HG03439 (cell line): ENCODE measurements at regions not wholly inside any gene's neighbourhood (a gene's known extent, or its start where the extent isn't known, plus 50 kb on each side); places are given as distances from the start of the nearest gene placed in this dataset.

Experiments
- ATAC-seq: cut with Tn5 transposase; IDR thresholded peaks from one replicate; pipeline ENCODE4 v1.9.1; 2021; ENCODE audit warnings: mild to moderate bottlenecking, moderate library complexity; ENCODE audit not compliant: unreplicated experiment

- ATAC-seq, result no peak
Measured at GRCh38 chr22:49282596-49282995, 545.1 kb downstream of the BRD1 start.

GRCh38 chr22:49281467-49282340 is 546.0 kb downstream of the BRD1 start:
- no peak for ATAC-seq

GRCh38 chr22:49278340-49278739 is 549.3 kb downstream of the BRD1 start:
- no peak for ATAC-seq

DNA sequence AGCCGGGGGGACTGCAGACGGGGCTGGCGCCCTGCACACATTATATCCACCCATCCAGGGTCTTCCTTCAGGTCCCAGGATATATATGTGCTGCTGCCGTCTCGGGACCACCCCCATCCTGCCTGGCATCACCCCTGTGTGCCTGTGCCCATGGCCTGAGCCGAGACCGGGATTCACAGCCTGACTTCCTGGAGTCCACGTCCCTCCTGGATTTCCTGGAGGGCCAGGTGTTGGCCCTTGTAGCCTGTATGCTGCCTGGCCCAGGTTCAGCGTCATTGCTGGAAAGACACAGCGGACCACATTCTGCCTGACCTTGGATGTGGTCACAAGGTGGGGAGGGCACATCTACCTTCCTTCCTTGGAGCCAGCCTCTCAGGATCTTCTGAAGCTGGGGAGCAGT is 551.1 kb downstream of the BRD1 start:
- ATAC-seq, result no peak

DNA sequence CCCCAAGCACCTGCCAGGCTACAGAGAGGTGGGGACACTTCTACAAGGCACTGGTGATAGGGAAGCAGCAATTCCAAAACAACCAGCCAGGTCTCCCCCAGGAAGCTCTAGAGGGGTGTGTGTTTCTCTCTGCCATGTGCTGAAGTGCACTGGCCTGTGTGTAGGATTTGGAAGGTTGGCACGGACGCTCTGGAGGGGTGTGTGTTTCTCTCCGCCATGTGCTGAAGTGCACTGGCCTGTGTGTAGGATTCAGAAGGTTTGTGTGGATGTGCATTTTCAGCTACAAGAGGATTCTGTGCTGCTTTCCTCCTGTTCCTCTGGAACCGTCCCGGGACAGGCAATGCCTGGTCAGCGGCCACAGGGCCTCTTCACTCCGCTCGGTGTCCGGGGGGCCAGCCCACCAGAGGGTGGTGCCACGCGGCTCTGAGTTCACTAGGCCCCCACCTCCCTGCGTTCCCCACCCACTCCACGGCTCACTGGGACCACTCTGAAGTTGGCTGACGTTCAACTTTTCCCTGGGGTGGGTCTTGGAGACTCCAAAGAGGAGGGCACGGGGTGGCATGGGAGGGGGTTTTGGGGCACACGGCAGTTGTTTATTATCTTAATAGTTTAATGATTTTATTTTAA is 552.8 kb downstream of the BRD1 start:
- no peak for ATAC-seq

GRCh38 chr22:49272546-49273125 is 555.0 kb downstream of the BRD1 start:
- no peak for ATAC-seq

DNA sequence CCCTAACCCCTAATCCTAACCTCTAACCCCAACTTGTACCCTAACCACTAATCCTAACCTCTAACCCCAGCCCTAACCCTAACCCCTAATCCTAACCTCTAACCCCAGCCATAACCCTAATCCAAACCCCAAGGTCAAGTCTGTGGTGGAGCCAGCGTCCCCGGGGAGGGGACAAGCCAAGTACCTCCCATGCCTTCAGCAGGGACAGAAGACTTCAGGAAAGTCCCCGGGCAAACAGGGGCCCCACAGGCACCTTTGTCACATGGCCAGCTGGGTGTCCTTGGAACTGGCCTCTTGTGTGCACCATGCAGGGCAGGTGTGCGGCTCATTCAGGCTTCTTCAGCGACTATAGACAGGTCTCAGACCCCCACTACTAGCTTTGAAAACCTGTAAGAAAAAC is 555.8 kb downstream of the BRD1 start:
- no peak for ATAC-seq

- ATAC-seq, result no peak
Measured at GRCh38 chr22:49271369-49271727, 556.3 kb downstream of the BRD1 start.

GRCh38 chr22:49270595-49271368 is 556.9 kb downstream of the BRD1 start:
- no peak for ATAC-seq

DNA sequence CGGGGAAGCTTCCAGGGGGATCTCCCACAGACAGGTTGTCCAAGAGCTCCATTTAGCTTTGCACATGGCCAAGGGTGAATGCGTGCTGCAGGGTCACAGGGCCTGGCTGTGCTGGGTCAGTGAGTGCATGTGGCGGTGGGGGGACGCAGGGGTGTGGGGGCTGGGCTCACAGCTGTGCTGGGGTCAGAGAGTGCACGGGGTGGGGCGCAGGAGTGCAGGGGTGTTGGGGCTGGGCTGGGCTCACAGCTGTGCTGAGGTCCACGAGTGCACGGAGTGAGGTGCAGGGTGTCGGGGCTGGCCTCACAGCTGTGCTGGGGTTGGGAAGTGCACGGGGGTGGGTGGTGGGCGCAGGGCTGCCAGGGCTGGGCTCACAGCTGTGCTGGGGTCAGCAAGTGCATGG is 557.7 kb downstream of the BRD1 start:
- no peak for ATAC-seq

- ATAC-seq, result no peak
Measured at GRCh38 chr22:49269371-49269770, 558.3 kb downstream of the BRD1 start.

- no peak for ATAC-seq
Measured at GRCh38 chr22:49268924-49269323, 558.7 kb downstream of the BRD1 start.

DNA sequence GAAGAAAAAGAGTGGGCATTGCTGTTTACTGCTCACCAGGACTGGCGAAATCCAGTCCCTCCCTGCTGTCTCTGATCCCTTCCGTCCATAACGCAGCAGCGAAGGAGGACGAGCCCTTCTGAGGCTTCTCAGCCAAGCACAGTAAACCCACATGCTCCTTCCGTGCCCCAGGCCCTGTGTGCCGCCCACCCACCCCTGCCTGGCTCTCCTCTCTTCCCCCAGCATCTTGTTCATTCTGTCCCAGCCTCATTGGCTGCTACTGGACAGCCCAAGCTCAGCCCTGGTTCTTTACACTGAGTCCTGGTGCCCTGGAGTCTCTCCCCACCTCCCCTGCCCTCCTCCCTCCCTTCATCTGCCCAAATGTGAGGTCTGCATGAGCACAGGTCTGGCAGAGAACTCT is 559.7 kb downstream of the BRD1 start:
- ATAC-seq, result no peak

DNA sequence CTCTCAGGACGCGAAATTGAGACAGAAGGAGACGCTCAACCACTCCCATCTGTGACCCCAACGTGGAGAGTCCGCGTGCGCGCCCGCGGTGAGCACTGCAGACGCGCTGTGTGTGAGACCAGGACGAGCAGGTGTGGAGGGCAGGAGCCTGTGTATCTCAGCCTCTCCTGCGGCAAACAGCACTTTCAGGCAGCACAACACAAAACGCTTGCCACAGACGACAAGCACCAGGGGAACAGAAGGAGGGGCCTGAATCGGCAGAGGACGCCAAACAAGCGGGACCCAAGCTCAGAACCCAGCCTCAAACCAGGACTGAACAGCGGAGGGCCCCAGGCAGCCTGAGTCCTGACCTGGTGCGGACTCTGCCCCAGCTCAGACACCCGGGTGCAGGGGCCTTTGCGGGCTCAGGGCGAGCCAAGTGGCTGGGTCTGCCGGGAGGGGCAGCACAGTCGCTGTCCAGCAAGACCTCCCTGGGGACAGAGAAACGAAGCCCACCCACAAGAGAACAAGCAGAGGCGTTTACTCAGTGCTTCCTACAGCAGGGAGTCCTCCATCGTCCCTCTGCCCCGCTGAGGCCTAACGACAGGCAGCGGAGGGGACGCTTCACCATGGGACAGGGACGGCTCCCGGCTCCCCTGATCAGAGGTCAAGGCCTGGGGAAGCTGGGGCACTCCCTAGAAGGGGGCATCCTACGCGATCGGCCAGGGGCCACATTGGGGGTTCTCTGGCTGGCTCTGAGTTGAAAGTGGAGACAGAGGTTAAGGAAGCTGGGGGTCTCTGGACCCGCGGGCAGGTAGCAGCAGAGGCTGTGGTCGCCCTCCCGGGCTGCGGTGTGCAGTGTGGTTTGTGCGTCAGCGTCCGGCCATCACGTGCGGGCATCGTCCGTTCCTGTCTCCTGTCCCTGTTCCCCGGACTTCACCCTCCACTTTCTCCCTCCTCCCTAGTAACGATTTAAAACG is 560.8 kb downstream of the BRD1 start:
- ATAC-seq, result no peak

- no peak for ATAC-seq
Measured at GRCh38 chr22:49264696-49265095, 563.0 kb downstream of the BRD1 start.

- ATAC-seq, result no peak
Measured at GRCh38 chr22:49263101-49263500, 564.6 kb downstream of the BRD1 start.

GRCh38 chr22:49262167-49262566 is 565.5 kb downstream of the BRD1 start:
- no peak for ATAC-seq

GRCh38 chr22:49261616-49262015 is 566.1 kb downstream of the BRD1 start:
- ATAC-seq, result no peak

DNA sequence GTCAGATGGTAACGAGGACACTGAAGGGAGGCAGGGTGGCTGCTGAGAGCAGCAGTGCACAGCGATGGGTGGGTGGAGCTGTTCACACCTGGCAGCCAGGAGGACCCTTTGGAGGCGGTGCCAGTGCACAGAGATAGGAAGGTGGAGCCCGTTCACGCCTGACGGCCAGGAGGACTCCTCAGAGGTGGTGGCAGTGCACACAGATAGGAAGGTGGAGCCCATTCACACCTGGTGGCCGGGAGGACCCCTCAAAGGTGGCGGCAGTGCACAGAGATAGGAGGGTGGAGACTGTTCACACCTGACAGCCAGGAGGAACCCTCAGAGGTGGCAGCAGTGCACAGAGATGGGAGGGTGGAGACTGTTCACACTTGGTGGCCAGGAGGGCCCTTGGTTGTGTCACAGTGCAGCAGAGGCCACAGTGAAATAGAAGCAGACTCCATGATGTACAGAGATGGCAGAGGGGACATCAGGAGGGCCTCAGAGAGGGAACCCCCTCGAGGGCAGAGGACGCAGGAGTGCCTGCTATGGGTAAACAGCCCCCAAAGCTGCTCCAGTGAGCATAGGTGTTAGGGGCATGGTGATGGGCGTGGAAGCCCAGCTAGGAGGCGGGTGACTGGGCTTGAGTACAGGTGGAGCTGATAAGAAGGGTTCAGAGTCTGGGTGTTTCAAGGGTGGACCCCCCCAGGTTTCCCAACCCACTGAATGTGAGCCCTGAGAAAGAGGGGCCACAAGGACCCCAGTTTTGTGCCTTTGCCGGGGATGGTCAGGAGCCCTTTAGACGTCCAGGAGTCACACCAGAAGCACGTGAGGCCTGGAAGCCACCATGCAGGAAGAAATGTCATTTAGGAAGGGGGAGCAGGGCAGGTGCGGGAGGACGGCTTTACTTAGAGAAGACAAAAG is 566.7 kb downstream of the BRD1 start:
- no peak for ATAC-seq
